NCI-H1694 (cell line): ENCODE measurements at regions not wholly inside any gene's neighbourhood (a gene's known extent, or its start where the extent isn't known, plus 50 kb on each side); places are given as distances from the start of the nearest gene placed in this dataset.
"Not testable (repeated sequence)": the region's sequence is repeated elsewhere in the genome, so short reads cannot be mapped to it uniquely, and the experiment has no call there.

Source experiments
- DNase-seq: peaks from one replicate; lab custom pipeline; 2025; lab: John Stamatoyannopoulos, UW

GRCh38 chr3:105222568-105223093 is 144.1 kb upstream of the ALCAM start:
- no peak for DNase-seq

- no peak for DNase-seq
Measured at GRCh38 chr3:105223815-105224214, 142.9 kb upstream of the ALCAM start.

GRCh38 chr3:105228696-105229095 is 138.0 kb upstream of the ALCAM start:
- no peak for DNase-seq

- DNase-seq, result no peak
Measured at GRCh38 chr3:105232553-105232952, 134.2 kb upstream of the ALCAM start.

- DNase-seq, result no peak
Measured at GRCh38 chr3:105233010-105233409, 133.7 kb upstream of the ALCAM start.

- no peak for DNase-seq
Measured at GRCh38 chr3:105235221-105235620, 131.5 kb upstream of the ALCAM start.

GRCh38 chr3:105235785-105236184 is 130.9 kb upstream of the ALCAM start:
- no peak for DNase-seq

GRCh38 chr3:105238367-105238766 is 128.3 kb upstream of the ALCAM start:
- no peak for DNase-seq

- no peak for DNase-seq
Measured at GRCh38 chr3:105243076-105243475, 123.6 kb upstream of the ALCAM start.

GRCh38 chr3:105246536-105246935 is 120.2 kb upstream of the ALCAM start:
- peak; percentile 72 for DNase-seq

GRCh38 chr3:105253225-105253624 is 113.5 kb upstream of the ALCAM start:
- no peak for DNase-seq

GRCh38 chr3:105254154-105254553 is 112.6 kb upstream of the ALCAM start:
- DNase-seq, result no peak

- no peak for DNase-seq
Measured at GRCh38 chr3:105255350-105255749, 111.4 kb upstream of the ALCAM start.

- no peak for DNase-seq
Measured at GRCh38 chr3:105259496-105259895, 107.2 kb upstream of the ALCAM start.

- DNase-seq, result no peak
Measured at GRCh38 chr3:105260385-105260784, 106.3 kb upstream of the ALCAM start.

GRCh38 chr3:105274536-105274935 is 92.2 kb upstream of the ALCAM start:
- no peak for DNase-seq

GRCh38 chr3:105274958-105275357 is 91.8 kb upstream of the ALCAM start:
- no peak for DNase-seq

GRCh38 chr3:105277656-105278055 is 89.1 kb upstream of the ALCAM start:
- no peak for DNase-seq

- no peak for DNase-seq
Measured at GRCh38 chr3:105278688-105279087, 88.0 kb upstream of the ALCAM start.

GRCh38 chr3:105281989-105282388 is 84.7 kb upstream of the ALCAM start:
- DNase-seq, result no peak

- DNase-seq, result no peak
Measured at GRCh38 chr3:105284876-105285275, 81.8 kb upstream of the ALCAM start.

GRCh38 chr3:105285653-105286241 is 81.0 kb upstream of the ALCAM start:
- no peak for DNase-seq

- no peak for DNase-seq
Measured at GRCh38 chr3:105293441-105293840, 73.3 kb upstream of the ALCAM start.

- not testable (repeated sequence) for DNase-seq
Measured at GRCh38 chr3:105296182-105296822, 70.4 kb upstream of the ALCAM start.
